GM12865 (cell line): ENCODE measurements at regions not wholly inside any gene's neighbourhood (a gene's known extent, or its start where the extent isn't known, plus 50 kb on each side); places are given as distances from the start of the nearest gene placed in this dataset.

Experiments
- DNase-seq: peaks from one replicate; pipeline ENCODE4 v3.0.0; 2010; ENCODE audit warnings: low read depth
- H3K4me3 ChIP-seq: 2 replicates; pipeline ENCODE4 v1.5.1; 2011; ENCODE audit warnings: mild to moderate bottlenecking, low read depth, low read length, control low read depth
- CTCF ChIP-seq: IDR thresholded peaks from 2 replicates; pipeline ENCODE4 v1.5.1; 2011; ENCODE audit warnings: low read length, control low read depth, low read depth, inconsistent platforms; ENCODE audit not compliant: insufficient read depth; ENCODE audit errors: missing control alignments

GRCh38 chr4:65819192-65819591 lies 148.9 kb upstream of the EPHA5 start:
- no peak for TF ChIP-seq CTCF
- no peak overlapping the region for H3K4me3 ChIP-seq
- DNase-seq = no peak

DNA sequence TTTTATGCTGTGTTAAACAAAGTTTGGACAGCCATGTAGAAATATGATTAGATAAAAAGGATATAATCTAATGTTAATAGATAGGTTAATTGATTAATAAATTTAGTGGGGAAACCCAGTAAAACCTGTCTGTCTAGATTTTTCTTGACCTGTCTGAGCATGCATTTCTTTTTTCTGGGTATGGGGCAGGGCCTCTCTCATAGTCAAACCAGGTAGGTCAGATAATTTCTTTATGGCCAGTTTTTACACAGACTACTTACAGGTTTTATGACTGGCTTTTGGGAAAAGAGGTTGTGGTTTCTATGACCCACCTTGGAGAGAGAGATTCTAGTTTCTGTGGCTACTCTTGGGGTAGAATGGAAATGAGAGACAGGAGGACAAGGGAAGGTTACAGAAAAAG lies 135.6 kb upstream of the EPHA5 start:
- no peak overlapping the region for H3K4me3 ChIP-seq
- TF ChIP-seq CTCF = no peak
- DNase-seq = no peak

DNA sequence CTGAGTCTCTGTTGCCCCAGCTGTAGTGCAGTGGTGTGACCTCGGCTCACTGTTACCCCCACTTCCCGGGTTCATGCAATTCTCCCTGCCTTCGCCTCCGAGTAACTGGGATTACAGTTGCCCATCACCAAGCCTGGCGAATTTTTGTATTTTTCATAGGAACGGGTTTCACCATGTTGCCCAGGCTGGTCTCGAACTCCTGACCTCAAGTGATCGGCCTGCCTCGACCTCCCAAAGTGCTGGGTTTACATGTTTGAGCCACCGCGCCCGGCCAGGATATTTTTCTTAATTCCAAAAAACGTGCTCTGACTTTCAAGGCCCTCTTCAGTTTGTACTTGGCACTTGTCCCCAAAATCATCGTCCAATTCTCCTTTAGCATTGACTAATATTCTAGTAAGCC lies 129.2 kb upstream of the EPHA5 start:
- DNase-seq = no peak
- H3K4me3 ChIP-seq = no peak overlapping the region
- no peak for TF ChIP-seq CTCF

- H3K4me3 ChIP-seq = no peak overlapping the region
- no peak for DNase-seq
- TF ChIP-seq CTCF = no peak
These were observed 128.3 kb upstream of the EPHA5 start for GRCh38 chr4:65798498-65799127.

DNA sequence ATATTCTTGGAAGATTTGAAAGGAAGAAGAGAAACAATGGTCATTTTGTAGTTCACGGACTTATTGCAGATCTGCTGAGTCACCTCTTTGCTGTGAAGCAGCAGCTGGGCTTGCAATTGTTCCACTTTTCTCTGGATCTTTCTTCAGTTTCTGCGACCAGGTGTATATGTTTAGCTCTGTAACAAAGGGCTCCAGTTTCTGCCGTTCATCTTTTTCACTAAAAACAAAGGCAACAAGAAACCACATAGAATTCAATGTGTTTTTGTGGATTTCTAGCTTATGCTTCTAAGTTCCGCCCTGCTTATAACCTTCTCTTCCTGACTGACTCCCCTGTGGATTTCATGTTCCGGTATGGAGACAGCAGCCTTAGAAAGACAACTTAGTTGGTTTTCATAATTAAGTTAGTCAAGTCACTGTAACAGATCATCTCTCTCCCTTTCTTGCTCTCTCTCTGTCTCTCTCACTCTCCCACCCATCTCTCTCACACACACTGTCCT lies 121.6 kb upstream of the EPHA5 start:
- no peak for TF ChIP-seq CTCF
- H3K4me3 ChIP-seq = no peak overlapping the region
- DNase-seq = no peak

GRCh38 chr4:65791111-65791811 lies 121.0 kb upstream of the EPHA5 start:
- DNase-seq = no peak
- H3K4me3 ChIP-seq = no peak overlapping the region
- no peak for TF ChIP-seq CTCF
